Right lobe of liver (tissue), 4 donors: ENCODE measurements at regions not wholly inside any gene's neighbourhood (a gene's known extent, or its start where the extent isn't known, plus 50 kb on each side); places are given as distances from the start of the nearest gene placed in this dataset.

Experiments used
- CTCF ChIP-seq, 4 donors: fragments of 200-600 bp in 3 of 4; fragments of 450-650 bp in 1 of 4; IDR thresholded peaks; one replicate each; pipeline versions ENCODE4 v1.5.1 to v1.8.0; 2016 to 2022; ENCODE audit warnings: antibody characterized with exemption in 4 of 4, mild to moderate bottlenecking in 2 of 4
- POLR2A ChIP-seq: fragments of 450-650 bp; IDR thresholded peaks from one replicate; pipeline ENCODE4 v1.6.1; 2017; ENCODE audit warnings: antibody characterized with exemption, mild to moderate bottlenecking
- donor health status: DM: no; HTN: no; CAD: no.
- donor health status: DM: no; HTN: no; CAD: no.
- donor health status: DM: no; HTN: yes; CAD: no.

- no peak for TF ChIP-seq CTCF (IDR thresholded peaks at IDR 0.05)
- TF ChIP-seq POLR2A, result no peak
Observed at GRCh38 chr15:94015324-94015723, 216.0 kb upstream of the MCTP2 start.
